IMR-90 (cell line): ENCODE measurements at regions not wholly inside any gene's neighbourhood (a gene's known extent, or its start where the extent isn't known, plus 50 kb on each side); places are given as distances from the start of the nearest gene placed in this dataset.

Experiments
- ATAC-seq: fragments of 200-7000 bp; cut with Tn5 transposase; 2 replicates; pipeline ENCODE4 v1.9.1; 2020; ENCODE audit warnings: low read depth, mild to moderate bottlenecking, moderate library complexity
- BruUV-seq: library from RNA; stranded (reverse); fragments of 400-500 nt; replicated peaks from 2 replicates; lab custom pipeline; 2021; lab: Mats Ljungman, UMichigan
- CTCF ChIA-PET: fragments of 300-600 bp; formaldehyde crosslinking; extraction: SDS; loops from one replicate; lab custom pipeline; 2021; ENCODE audit warnings: antibody characterized with exemption; lab: Yijun Ruan, JAX
- POLR2A ChIA-PET: fragments of 300-600 bp; sonication (Branson Sonifier 250); formaldehyde crosslinking; loops from one replicate; lab custom pipeline; 2022; ENCODE audit warnings: antibody characterized with exemption; ENCODE audit not compliant: unreplicated experiment; lab: Charles Lee
- DNase-seq: peaks from one replicate; pipeline ENCODE4 v3.0.0; 2013
- H2AFZ ChIP-seq: replicated peaks from 2 replicates; pipeline ENCODE3; 2013; ENCODE audit warnings: low read length, mild to moderate bottlenecking; ENCODE audit not compliant: poor library complexity
- H2AK5ac ChIP-seq: 2 replicates; pipeline ENCODE4 v1.6.1; 2013; ENCODE audit warnings: low read depth, low read length, inconsistent platforms
- H2AK9ac ChIP-seq: replicated peaks from 2 replicates; pipeline ENCODE3; 2013; ENCODE audit warnings: mild to moderate bottlenecking, low read depth, low read length, moderate library complexity; ENCODE audit not compliant: poor library complexity
- H2BK120ac ChIP-seq: 2 replicates; pipeline ENCODE4 v1.6.1; 2013; ENCODE audit warnings: low read depth, low read length, inconsistent platforms
- H2BK15ac ChIP-seq: 3 replicates; pipeline ENCODE4 v1.6.1; 2013; ENCODE audit warnings: low read depth, low read length, inconsistent platforms
- H2BK20ac ChIP-seq: 2 replicates; pipeline ENCODE4 v1.6.1; 2013; ENCODE audit warnings: low read depth, mild to moderate bottlenecking, inconsistent platforms, low read length, moderate library complexity
- H2BK5ac ChIP-seq: 2 replicates; pipeline ENCODE4 v1.6.1; 2013; ENCODE audit warnings: mild to moderate bottlenecking, low read depth, low read length, inconsistent platforms; ENCODE audit not compliant: poor library complexity, severe bottlenecking
- H3K14ac ChIP-seq: replicated peaks from 2 replicates; pipeline ENCODE4 v1.6.1; 2013; ENCODE audit warnings: low read depth, low read length, inconsistent platforms
- H3K18ac ChIP-seq: 2 replicates; pipeline ENCODE4 v1.6.1; 2013; ENCODE audit warnings: low read depth, low read length, control low read depth
- H3K23ac ChIP-seq: 2 replicates; pipeline ENCODE4 v1.6.1; 2013; ENCODE audit warnings: low read depth, low read length, inconsistent platforms
- H3K27ac ChIP-seq: 2 replicates; pipeline ENCODE4 v1.5.1; 2013; ENCODE audit warnings: mild to moderate bottlenecking, control low read depth, low read length; ENCODE audit not compliant: insufficient read depth
- H3K27me3 ChIP-seq: 2 replicates; pipeline ENCODE4 v1.6.1; 2013; ENCODE audit warnings: low read length; ENCODE audit not compliant: control insufficient read depth, insufficient read depth
- H3K36me3 ChIP-seq: 2 replicates; pipeline ENCODE4 v1.6.1; 2013; ENCODE audit warnings: low read length, mixed read lengths; ENCODE audit not compliant: control insufficient read depth, insufficient read depth
- H3K4ac ChIP-seq: 2 replicates; pipeline ENCODE4 v1.6.1; 2013; ENCODE audit warnings: low read depth, low read length, inconsistent platforms
- H3K4me1 ChIP-seq: 2 replicates; pipeline ENCODE4 v1.6.1; 2013; ENCODE audit warnings: low read length, mixed read lengths; ENCODE audit not compliant: control insufficient read depth, insufficient read depth
- H3K4me2 ChIP-seq: 2 replicates; pipeline ENCODE4 v1.6.1; 2013; ENCODE audit warnings: low read depth, mild to moderate bottlenecking, control low read depth, low read length, moderate library complexity
- H3K4me3 ChIP-seq: 2 replicates; pipeline ENCODE4 v1.5.1; 2013; ENCODE audit warnings: low read depth, mild to moderate bottlenecking, control low read depth, low read length, moderate library complexity; ENCODE audit not compliant: insufficient read depth
- H3K56ac ChIP-seq: 2 replicates; pipeline ENCODE4 v1.6.1; 2013; ENCODE audit warnings: low read length, inconsistent platforms; ENCODE audit not compliant: insufficient read depth; ENCODE audit errors: extremely low read depth
- H3K79me1 ChIP-seq, 2 experiments: 2 replicates each; pipeline ENCODE4 v1.6.1; 2013; ENCODE audit warnings: low read length in 2 of 2, inconsistent platforms in 1 of 2, low read depth in 1 of 2
- H3K9ac ChIP-seq: 2 replicates; pipeline ENCODE4 v1.6.1; 2013; ENCODE audit warnings: low read depth, low read length, control low read depth
- H3K9me1 ChIP-seq: 2 replicates; pipeline ENCODE4 v1.6.1; 2013; ENCODE audit warnings: low read length, inconsistent platforms; ENCODE audit not compliant: insufficient read depth
- H3K9me3 ChIP-seq: 2 replicates; pipeline ENCODE4 v1.6.1; 2013; ENCODE audit warnings: low read length; ENCODE audit not compliant: control insufficient read depth, insufficient read depth
- H4K20me1 ChIP-seq: 2 replicates; pipeline ENCODE4 v1.6.1; 2013; ENCODE audit warnings: low read length, inconsistent platforms; ENCODE audit not compliant: insufficient read depth
- H4K5ac ChIP-seq: 2 replicates; pipeline ENCODE4 v1.6.1; 2013; ENCODE audit warnings: mild to moderate bottlenecking, low read depth, low read length, control low read depth
- H4K8ac ChIP-seq, 2 experiments: 2 replicates each; pipeline ENCODE4 v1.6.1; 2013; ENCODE audit warnings: low read depth in 2 of 2, low read length in 2 of 2, control low read depth in 1 of 2, inconsistent platforms in 1 of 2
- H4K91ac ChIP-seq: 2 replicates; pipeline ENCODE4 v1.6.1; 2013; ENCODE audit warnings: low read depth, low read length, inconsistent platforms; ENCODE audit not compliant: insufficient read depth
- BHLHE40 ChIP-seq: fragments of 150-350 bp; IDR thresholded peaks from 2 replicates; pipeline ENCODE4 v1.6.1; 2016; ENCODE audit warnings: mild to moderate bottlenecking, low read depth, low read length
- CEBPB ChIP-seq: IDR thresholded peaks from 2 replicates; pipeline ENCODE4 v1.6.1; 2012; ENCODE audit warnings: low read depth, low read length, improper control_type of control experiment
- FOS ChIP-seq: fragments of 150-350 bp; IDR thresholded peaks from 2 replicates; pipeline ENCODE4 v1.6.1; 2016; ENCODE audit warnings: low read depth, low read length
- MAFK ChIP-seq: IDR thresholded peaks from 2 replicates; pipeline ENCODE4 v1.6.1; 2012; ENCODE audit warnings: low read depth, low read length, improper control_type of control experiment
- MAZ ChIP-seq: IDR thresholded peaks from 2 replicates; pipeline ENCODE4 v1.6.1; 2012; ENCODE audit warnings: low read depth, mild to moderate bottlenecking, low read length, improper control_type of control experiment, moderate library complexity, borderline replicate concordance
- NFE2L2 ChIP-seq: fragments of 150-350 bp; IDR thresholded peaks from 2 replicates; pipeline ENCODE4 v1.6.1; 2016; ENCODE audit warnings: low read depth, mild to moderate bottlenecking, low read length
- POLR2A ChIP-seq: IDR thresholded peaks from 2 replicates; pipeline ENCODE4 v1.6.1; 2012; ENCODE audit warnings: mild to moderate bottlenecking, low read depth, low read length
- RAD21 ChIP-seq: IDR thresholded peaks from 2 replicates; pipeline ENCODE4 v1.6.1; 2012; ENCODE audit warnings: low read length, improper control_type of control experiment
- RCOR1 ChIP-seq: IDR thresholded peaks from 2 replicates; pipeline ENCODE4 v1.6.1; 2012; ENCODE audit warnings: mild to moderate bottlenecking, low read length, improper control_type of control experiment; ENCODE audit not compliant: insufficient replicate concordance
- RFX5 ChIP-seq: IDR thresholded peaks from 2 replicates; pipeline ENCODE4 v1.8.0; 2012; ENCODE audit warnings: low read depth, mild to moderate bottlenecking, low read length, moderate library complexity
- SMC3 ChIP-seq: fragments of 150-350 bp; IDR thresholded peaks from 2 replicates; pipeline ENCODE4 v1.6.1; 2016; ENCODE audit warnings: low read depth, mild to moderate bottlenecking, antibody characterized with exemption, low read length, moderate library complexity
- USF2 ChIP-seq: fragments of 150-350 bp; IDR thresholded peaks from 2 replicates; pipeline ENCODE4 v1.6.1; 2017; ENCODE audit warnings: mild to moderate bottlenecking, antibody characterized with exemption, low read length, low read depth
- WGBS, 2 experiments: methylation state at CpG; one replicate each; pipeline versions ENCODE4 v1.1.5 to v1.1.7; 2013; ENCODE audit warnings: missing lambda C conversion rate in 2 of 2; ENCODE audit not compliant: insufficient read length in 1 of 2; ENCODE audit errors: extremely low coverage in 2 of 2; 5-methylcytosine and 5-hydroxymethylcytosine counted together
- dilution Hi-C: fragments of 300-500 bp; cut with HindIII; formaldehyde crosslinking; loops from one replicate; pipeline ENCODE4 v1.14.3; 2018; ENCODE audit warnings: low sequenced_read_pairs; ENCODE audit not compliant: unreplicated experiment
- in situ Hi-C: fragments of 300-500 bp; cut with MboI; formaldehyde crosslinking; loops from 3 replicates; pipeline ENCODE4 v1.14.3; 2019; ENCODE audit warnings: low sequenced_read_pairs, inconsistent platforms, mixed read lengths
- intact Hi-C: fragments of 100-400 bp; cut with micrococcal nuclease; formaldehyde crosslinking; loops from 2 replicates; pipeline ENCODE4 v1.10.0; 2022
- TF ChIP-seq, protein P1 (sequence below): conservative IDR thresholded peaks from 2 replicates; pipeline ENCODE4 v1.5.1; 2012; ENCODE audit warnings: mild to moderate bottlenecking, low read depth, low read length, improper control_type of control experiment

DNA sequence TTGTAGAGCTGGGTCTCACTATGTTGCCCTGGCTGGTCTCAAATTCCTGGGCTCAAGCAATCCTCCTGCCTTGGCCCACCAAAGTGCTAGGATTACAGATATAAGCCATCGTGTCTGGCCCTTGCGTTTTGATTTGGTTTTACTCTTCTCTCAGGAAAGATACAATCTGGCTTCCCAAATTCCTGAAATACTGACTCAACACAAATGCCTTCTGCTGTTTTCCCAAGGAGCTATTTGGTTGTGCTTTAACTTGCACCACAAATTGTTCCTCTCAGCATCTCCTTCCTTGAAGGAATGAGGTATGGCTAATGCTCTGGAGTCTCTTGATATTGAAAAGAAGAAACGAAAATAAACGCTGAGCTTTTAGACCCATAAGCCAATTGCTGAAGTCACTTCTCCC, 110.0 kb upstream of the PAX6 start:
- Histone ChIP-seq H3K9me1 (no peaks in the 10 kb centered on the region), H3K4me3 (no peak overlapping the region), H3K79me1 (no peaks in the 10 kb centered on the region), H2AK9ac (no peak overlapping the region), H4K91ac (no peak overlapping the region), H3K18ac (no peak overlapping the region), H2BK5ac (no peak overlapping the region), H2BK15ac (no peak overlapping the region), H3K23ac (no peak overlapping the region), H3K4me2 (no peak overlapping the region), H3K4me1 (no peaks in the 10 kb centered on the region), H2AFZ (no peak overlapping the region), H2BK20ac (no peak overlapping the region), H3K9ac (no peak overlapping the region), H3K4ac (no peak overlapping the region), H3K56ac (no peak overlapping the region), H2BK120ac (no peak overlapping the region), H3K36me3 (no peaks in the 10 kb centered on the region), H4K5ac (no peak overlapping the region), H3K14ac (no peak overlapping the region), H4K8ac (no peak overlapping the region), H4K20me1 (no peaks in the 10 kb centered on the region), H3K9me3 (no peaks in the 10 kb centered on the region), H3K27ac (no peak overlapping the region), H2AK5ac (no peak overlapping the region), H3K27me3 (no peaks in the 10 kb centered on the region; the same call in 1 of the 2 replicates)
- ChIA-PET POLR2A (interaction anchor here (0.7 kb wide), 1 partner anchor 102 kb away, joined by 6 read pairs; no protein-coding TSS in a partner anchor), CTCF (no interaction called here)
- TF ChIP-seq MAZ (no peak), CEBPB (no peak), FOS (no peak), RAD21 (no peak), NFE2L2 (no peak), RFX5 (no peak), POLR2A (no peak), BHLHE40 (no peak), RCOR1 (no peak), MAFK (no peak), USF2 (no peak), SMC3 (no peak)
- TF ChIP-seq, protein P1, sequence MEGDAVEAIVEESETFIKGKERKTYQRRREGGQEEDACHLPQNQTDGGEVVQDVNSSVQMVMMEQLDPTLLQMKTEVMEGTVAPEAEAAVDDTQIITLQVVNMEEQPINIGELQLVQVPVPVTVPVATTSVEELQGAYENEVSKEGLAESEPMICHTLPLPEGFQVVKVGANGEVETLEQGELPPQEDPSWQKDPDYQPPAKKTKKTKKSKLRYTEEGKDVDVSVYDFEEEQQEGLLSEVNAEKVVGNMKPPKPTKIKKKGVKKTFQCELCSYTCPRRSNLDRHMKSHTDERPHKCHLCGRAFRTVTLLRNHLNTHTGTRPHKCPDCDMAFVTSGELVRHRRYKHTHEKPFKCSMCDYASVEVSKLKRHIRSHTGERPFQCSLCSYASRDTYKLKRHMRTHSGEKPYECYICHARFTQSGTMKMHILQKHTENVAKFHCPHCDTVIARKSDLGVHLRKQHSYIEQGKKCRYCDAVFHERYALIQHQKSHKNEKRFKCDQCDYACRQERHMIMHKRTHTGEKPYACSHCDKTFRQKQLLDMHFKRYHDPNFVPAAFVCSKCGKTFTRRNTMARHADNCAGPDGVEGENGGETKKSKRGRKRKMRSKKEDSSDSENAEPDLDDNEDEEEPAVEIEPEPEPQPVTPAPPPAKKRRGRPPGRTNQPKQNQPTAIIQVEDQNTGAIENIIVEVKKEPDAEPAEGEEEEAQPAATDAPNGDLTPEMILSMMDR: no peak
- in situ Hi-C loops: no loop called here
- dilution Hi-C loops: no loop called here
- no CpG with 5 or more reads among the region's 4 CpGs for WGBS, 2 experiments
- BruUV-seq: no TSS peak
- no peak for DNase-seq
- ATAC-seq: no peak
- intact Hi-C loops: no loop called here
